Breast epithelium (tissue), 3 donors: ENCODE measurements at regions not wholly inside any gene's neighbourhood (a gene's known extent, or its start where the extent isn't known, plus 50 kb on each side); places are given as distances from the start of the nearest gene placed in this dataset.

Experiments
- POLR2A ChIP-seq: fragments of 450-650 bp; IDR thresholded peaks from one replicate; pipeline ENCODE4 v1.6.1; 2016; ENCODE audit warnings: antibody characterized with exemption, mild to moderate bottlenecking, moderate library complexity
- POLR2AphosphoS5 ChIP-seq, 3 donors: sonication (generic); formaldehyde crosslinking; IDR thresholded peaks; one replicate each; pipeline ENCODE4 v1.6.1; 2017; ENCODE audit warnings: antibody characterized with exemption in 3 of 3
- TF ChIP-seq, protein P1 (sequence below), 3 donors: fragments of 450-650 bp; IDR thresholded peaks; one replicate each; pipeline ENCODE4 v1.5.1; 2016 to 2017; ENCODE audit warnings: antibody characterized with exemption in 3 of 3, mild to moderate bottlenecking in 3 of 3, moderate library complexity in 3 of 3

- TF ChIP-seq POLR2A (no peak), POLR2AphosphoS5 (IDR thresholded peaks at IDR 0.05) (no peak)
- TF ChIP-seq, protein P1, sequence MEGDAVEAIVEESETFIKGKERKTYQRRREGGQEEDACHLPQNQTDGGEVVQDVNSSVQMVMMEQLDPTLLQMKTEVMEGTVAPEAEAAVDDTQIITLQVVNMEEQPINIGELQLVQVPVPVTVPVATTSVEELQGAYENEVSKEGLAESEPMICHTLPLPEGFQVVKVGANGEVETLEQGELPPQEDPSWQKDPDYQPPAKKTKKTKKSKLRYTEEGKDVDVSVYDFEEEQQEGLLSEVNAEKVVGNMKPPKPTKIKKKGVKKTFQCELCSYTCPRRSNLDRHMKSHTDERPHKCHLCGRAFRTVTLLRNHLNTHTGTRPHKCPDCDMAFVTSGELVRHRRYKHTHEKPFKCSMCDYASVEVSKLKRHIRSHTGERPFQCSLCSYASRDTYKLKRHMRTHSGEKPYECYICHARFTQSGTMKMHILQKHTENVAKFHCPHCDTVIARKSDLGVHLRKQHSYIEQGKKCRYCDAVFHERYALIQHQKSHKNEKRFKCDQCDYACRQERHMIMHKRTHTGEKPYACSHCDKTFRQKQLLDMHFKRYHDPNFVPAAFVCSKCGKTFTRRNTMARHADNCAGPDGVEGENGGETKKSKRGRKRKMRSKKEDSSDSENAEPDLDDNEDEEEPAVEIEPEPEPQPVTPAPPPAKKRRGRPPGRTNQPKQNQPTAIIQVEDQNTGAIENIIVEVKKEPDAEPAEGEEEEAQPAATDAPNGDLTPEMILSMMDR (IDR thresholded peaks at IDR 0.05), result no peak
These were observed 534.1 kb downstream of the TMTC2 start for GRCh38 chr12:83220774-83221173.
